ENCODE measurements at regions not wholly inside any gene's neighbourhood (a gene's known extent, or its start where the extent isn't known, plus 50 kb on each side); places are given as distances from the start of the nearest gene placed in this dataset.

DNA sequence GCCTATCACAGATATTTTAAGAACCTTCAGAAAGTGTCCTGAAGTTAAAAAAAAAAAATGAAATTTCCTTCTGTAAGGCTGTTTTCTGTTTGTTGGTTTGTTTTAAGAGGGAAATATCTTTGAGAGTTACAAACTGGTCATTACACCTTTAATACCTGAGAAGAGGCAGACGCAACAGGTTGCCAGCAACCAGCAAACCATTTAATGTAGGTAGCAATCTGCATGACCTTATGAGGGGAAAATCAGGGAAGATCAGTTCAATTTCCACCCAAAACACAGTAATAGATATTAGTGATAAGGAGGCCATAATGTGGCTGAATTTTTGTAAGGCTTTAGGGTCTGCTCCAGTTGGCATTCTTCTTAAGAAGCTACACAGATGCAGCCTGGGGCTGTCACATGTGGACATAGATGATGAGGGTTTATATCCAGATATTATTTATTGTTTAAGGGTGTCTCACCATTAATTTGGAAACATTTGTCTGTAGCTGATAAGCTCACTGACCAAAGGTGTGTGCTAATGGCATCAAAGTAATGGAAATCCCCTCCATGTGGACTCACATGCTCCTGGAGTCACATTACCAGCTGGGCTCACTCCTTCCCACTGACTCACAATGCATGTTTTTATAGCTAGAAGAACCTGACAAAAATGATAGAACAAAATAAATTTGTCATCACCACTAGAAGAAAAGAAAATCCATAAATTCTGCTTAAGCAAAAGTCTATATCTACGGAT, 83.5 kb upstream of the DTNA start:
- H3K4me1 ChIP-seq (ENCODE audit: insufficient read depth, low read length) = no peaks in the 10 kb centered on the region
- H3K4me2 ChIP-seq (ENCODE audit: insufficient read depth, low read length) = no peak overlapping the region
- H4K20me1 ChIP-seq (ENCODE audit: insufficient read depth, low read length) = no peaks in the 10 kb centered on the region
- H3K27me3 ChIP-seq (ENCODE audit: insufficient read depth, low read length) = no peaks in the 10 kb centered on the region
- no peak for DNase-seq (ENCODE audit: insufficient read length, low spot score, missing footprints)
- no peak for TF ChIP-seq CTCF (IDR thresholded peaks at IDR 0.05; ENCODE audit: extremely low read depth, low read depth, low read length)
- no peaks in the 10 kb centered on the region for H3K79me2 ChIP-seq (ENCODE audit: insufficient read depth, low read length)
- H3K4me3 ChIP-seq (ENCODE audit: insufficient read depth, low read length) = no peak overlapping the region
- H2AFZ ChIP-seq (ENCODE audit: low read length) = no peak overlapping the region
- H3K36me3 ChIP-seq (ENCODE audit: insufficient read depth, low read length) = no peaks in the 10 kb centered on the region
- no peak overlapping the region for H3K27ac ChIP-seq (ENCODE audit: low read depth, low read length)
- H3K9me3 ChIP-seq (ENCODE audit: low read depth, low read length) = no peaks in the 10 kb centered on the region

- no peaks in the 10 kb centered on the region for H3K4me1 ChIP-seq (ENCODE audit: insufficient read depth, low read length)
- H3K9me3 ChIP-seq (ENCODE audit: low read depth, low read length) = no peaks in the 10 kb centered on the region
- H3K27me3 ChIP-seq (ENCODE audit: insufficient read depth, low read length) = no peaks in the 10 kb centered on the region
- no peak overlapping the region for H2AFZ ChIP-seq (ENCODE audit: low read length)
- H3K27ac ChIP-seq (ENCODE audit: low read depth, low read length) = no peak overlapping the region
- H3K4me3 ChIP-seq (ENCODE audit: insufficient read depth, low read length) = no peak overlapping the region
- no peak overlapping the region for H3K4me2 ChIP-seq (ENCODE audit: insufficient read depth, low read length)
- H3K79me2 ChIP-seq (ENCODE audit: insufficient read depth, low read length) = no peaks in the 10 kb centered on the region
- no peak for DNase-seq (ENCODE audit: insufficient read length, low spot score, missing footprints)
- no peaks in the 10 kb centered on the region for H3K36me3 ChIP-seq (ENCODE audit: insufficient read depth, low read length)
- no peaks in the 10 kb centered on the region for H4K20me1 ChIP-seq (ENCODE audit: insufficient read depth, low read length)
- TF ChIP-seq CTCF (IDR thresholded peaks at IDR 0.05; ENCODE audit: extremely low read depth, low read depth, low read length) = no peak
These were observed 82.8 kb upstream of the DTNA start for GRCh38 chr18:34627137-34627920.

DNA sequence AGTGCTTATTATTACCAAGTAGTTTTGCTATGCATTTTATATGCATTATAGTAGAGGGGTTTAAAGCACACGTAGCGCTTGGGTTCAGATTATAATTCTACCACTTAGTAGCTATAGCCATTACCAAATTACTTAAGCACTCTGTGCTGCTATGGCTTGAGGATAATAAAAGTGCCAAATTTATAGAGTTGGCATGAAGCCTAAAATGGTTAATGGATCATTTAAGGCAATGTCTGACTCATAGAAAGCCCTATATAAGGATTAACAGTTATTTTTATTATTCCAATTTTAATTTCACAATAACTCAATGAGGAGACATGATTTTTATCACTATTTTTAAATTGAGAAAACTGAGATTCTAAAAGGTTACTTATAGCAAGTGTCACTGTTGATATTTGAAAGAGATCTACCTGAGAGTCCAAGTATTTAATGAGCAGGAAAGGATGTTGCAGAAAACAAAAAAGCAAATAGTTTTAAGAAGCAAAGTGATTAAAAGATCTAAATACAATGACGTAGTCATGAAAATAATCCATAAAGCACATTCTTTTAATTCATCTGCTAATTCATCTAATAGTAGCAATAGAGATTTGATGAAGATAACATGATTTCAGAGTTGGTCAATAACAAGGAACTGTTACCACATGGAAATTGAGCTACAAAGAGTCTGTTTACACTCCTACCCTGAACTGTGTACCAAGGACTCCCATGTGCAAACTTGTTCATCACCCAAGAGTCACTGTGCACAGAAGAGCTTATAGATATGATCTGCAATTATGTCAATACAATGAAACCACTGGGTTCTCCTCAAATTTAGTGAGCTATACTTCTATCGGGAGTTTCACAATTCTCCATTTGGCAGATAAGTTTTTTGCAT, 78.8 kb upstream of the DTNA start:
- no peak for TF ChIP-seq CTCF (IDR thresholded peaks at IDR 0.05; ENCODE audit: extremely low read depth, low read depth, low read length)
- H3K9me3 ChIP-seq (ENCODE audit: low read depth, low read length) = no peaks in the 10 kb centered on the region
- H3K4me2 ChIP-seq (ENCODE audit: insufficient read depth, low read length) = no peak overlapping the region
- H3K4me1 ChIP-seq (ENCODE audit: insufficient read depth, low read length) = no peaks in the 10 kb centered on the region
- H3K36me3 ChIP-seq (ENCODE audit: insufficient read depth, low read length) = no peaks in the 10 kb centered on the region
- H3K79me2 ChIP-seq (ENCODE audit: insufficient read depth, low read length) = no peaks in the 10 kb centered on the region
- no peak for DNase-seq (ENCODE audit: insufficient read length, low spot score, missing footprints)
- H3K27ac ChIP-seq (ENCODE audit: low read depth, low read length) = no peak overlapping the region
- H2AFZ ChIP-seq (ENCODE audit: low read length) = no peak overlapping the region
- no peaks in the 10 kb centered on the region for H4K20me1 ChIP-seq (ENCODE audit: insufficient read depth, low read length)
- no peaks in the 10 kb centered on the region for H3K27me3 ChIP-seq (ENCODE audit: insufficient read depth, low read length)
- H3K4me3 ChIP-seq (ENCODE audit: insufficient read depth, low read length) = no peak overlapping the region

Measured in osteoblast (primary cell).